Liver (tissue), 8 donors: ENCODE measurements at regions not wholly inside any gene's neighbourhood (a gene's known extent, or its start where the extent isn't known, plus 50 kb on each side); places are given as distances from the start of the nearest gene placed in this dataset.

ENCODE experiments used
- DNase-seq: peaks from one replicate; pipeline ENCODE4 v3.0.0-alpha.2; 2017; ENCODE audit warnings: low spot score
- H3K27ac ChIP-seq, 2 donors: one replicate each; pipeline ENCODE4 v1.7.0; 2013; ENCODE audit warnings: inconsistent platforms in 2 of 2, low read length in 2 of 2, control low read depth in 1 of 2, low read depth in 1 of 2, mild to moderate bottlenecking in 1 of 2
- H3K27me3 ChIP-seq, 4 donors: one replicate each; pipeline versions ENCODE4 v1.6.1 to v1.7.0; 2013; ENCODE audit warnings: low read length in 3 of 4, inconsistent platforms in 1 of 4, mild to moderate bottlenecking in 1 of 4, moderate library complexity in 1 of 4; ENCODE audit not compliant: control insufficient read depth in 4 of 4, insufficient read depth in 4 of 4
- H3K36me3 ChIP-seq, 4 donors: one replicate each; pipeline versions ENCODE4 v1.6.1 to v1.7.0; 2013; ENCODE audit warnings: low read length in 3 of 4, mild to moderate bottlenecking in 3 of 4, low read depth in 1 of 4, moderate library complexity in 1 of 4; ENCODE audit not compliant: control insufficient read depth in 4 of 4, insufficient read depth in 3 of 4
- H3K4me1 ChIP-seq, 4 donors: one replicate each; pipeline versions ENCODE4 v1.6.1 to v1.7.0; 2013; ENCODE audit warnings: low read length in 3 of 4, mild to moderate bottlenecking in 3 of 4, moderate library complexity in 1 of 4; ENCODE audit not compliant: control insufficient read depth in 4 of 4, insufficient read depth in 4 of 4
- H3K4me3 ChIP-seq, 3 donors: one replicate each; pipeline versions ENCODE4 v1.6.1 to v1.7.0; 2013; ENCODE audit warnings: low read length in 3 of 3, control low read depth in 1 of 3, low read depth in 1 of 3, mild to moderate bottlenecking in 1 of 3
- H3K9ac ChIP-seq, 2 donors: one replicate each; pipeline ENCODE4 v1.7.0; 2013; ENCODE audit warnings: low read length in 2 of 2, mild to moderate bottlenecking in 2 of 2, moderate library complexity in 2 of 2, control low read depth in 1 of 2, low read depth in 1 of 2
- H3K9me3 ChIP-seq, 4 donors: one replicate each; pipeline versions ENCODE4 v1.6.1 to v1.7.0; 2013; ENCODE audit warnings: low read length in 3 of 4; ENCODE audit not compliant: control insufficient read depth in 4 of 4
- EGR1 ChIP-seq, 2 donors: IDR thresholded peaks; 2 replicates each; pipeline ENCODE4 v1.6.1; 2016 to 2018; ENCODE audit warnings: antibody characterized with exemption in 2 of 2, low read depth in 2 of 2
- FOXA1 ChIP-seq: IDR thresholded peaks from 2 replicates; pipeline ENCODE4 v1.6.1; 2016; ENCODE audit warnings: antibody characterized with exemption
- FOXA2 ChIP-seq: IDR thresholded peaks from 2 replicates; pipeline ENCODE4 v1.6.1; 2016; ENCODE audit warnings: antibody characterized with exemption
- GABPA ChIP-seq, 2 donors: IDR thresholded peaks in 1 of 2; conservative IDR thresholded peaks in 1 of 2; 2 replicates each; pipeline ENCODE4 v1.6.1; 2016; ENCODE audit warnings: antibody characterized with exemption in 2 of 2, mild to moderate bottlenecking in 1 of 2, moderate library complexity in 1 of 2
- HNF4A ChIP-seq, 2 donors: conservative IDR thresholded peaks; 2 replicates each; pipeline ENCODE4 v1.6.1; 2016; ENCODE audit warnings: antibody characterized with exemption in 2 of 2, mild to moderate bottlenecking in 2 of 2
- HNF4G ChIP-seq: IDR thresholded peaks from 2 replicates; pipeline ENCODE4 v1.6.1; 2016; ENCODE audit warnings: antibody characterized with exemption
- JUND ChIP-seq, 2 donors: IDR thresholded peaks; 2 replicates each; pipeline ENCODE4 v1.6.1; 2016; ENCODE audit warnings: antibody characterized with exemption in 2 of 2
- NR2F2 ChIP-seq: IDR thresholded peaks from 2 replicates; pipeline ENCODE4 v1.6.1; 2016; ENCODE audit warnings: antibody characterized with exemption
- RAD21 ChIP-seq, 2 donors: IDR thresholded peaks; 2 replicates each; pipeline ENCODE4 v1.6.1; 2016; ENCODE audit warnings: antibody characterized with exemption in 2 of 2, mild to moderate bottlenecking in 2 of 2
- REST ChIP-seq: IDR thresholded peaks from 2 replicates; pipeline ENCODE4 v1.6.1; 2016; ENCODE audit warnings: antibody characterized with exemption, mild to moderate bottlenecking
- RXRA ChIP-seq, 2 donors: IDR thresholded peaks; 2 replicates each; pipeline ENCODE4 v1.6.1; 2017 to 2018; ENCODE audit warnings: antibody characterized with exemption in 2 of 2, mild to moderate bottlenecking in 1 of 2
- SP1 ChIP-seq: IDR thresholded peaks from 2 replicates; pipeline ENCODE4 v1.6.1; 2018; ENCODE audit warnings: antibody characterized with exemption, mild to moderate bottlenecking
- TAF1 ChIP-seq: conservative IDR thresholded peaks from 2 replicates; pipeline ENCODE4 v1.6.1; 2016; ENCODE audit warnings: antibody characterized with exemption, mild to moderate bottlenecking
- YY1 ChIP-seq: IDR thresholded peaks from 2 replicates; pipeline ENCODE4 v1.6.1; 2016; ENCODE audit warnings: antibody characterized with exemption, mild to moderate bottlenecking
- WGBS: extraction: QIAGEN DNeasy Blood & Tissue Kit; methylation state at CpG from one replicate; pipeline ENCODE4 v1.1.7; 2013; 5-methylcytosine and 5-hydroxymethylcytosine counted together
- TF ChIP-seq, protein P1 (sequence below): IDR thresholded peaks from 2 replicates; pipeline ENCODE4 v1.6.1; 2016; ENCODE audit warnings: antibody characterized with exemption
- TF ChIP-seq, protein P2 (sequence below): IDR thresholded peaks from 2 replicates; pipeline ENCODE4 v1.6.1; 2016; ENCODE audit warnings: antibody characterized with exemption
- TF ChIP-seq, protein P3 (sequence below): IDR thresholded peaks from 2 replicates; pipeline ENCODE4 v1.6.1; 2016; ENCODE audit warnings: antibody characterized with exemption
- TF ChIP-seq, protein P4 (sequence below): fragments of 150-350 bp; IDR thresholded peaks from 2 replicates; pipeline ENCODE4 v1.5.1; 2017; ENCODE audit warnings: improper control_type of control experiment, low read depth, low read length; ENCODE audit not compliant: missing input control
- donor health status: healthy.
- donor health status: healthy.
- donor health status: healthy.
- donor health status: healthy.
- donor health status: healthy.

DNA sequence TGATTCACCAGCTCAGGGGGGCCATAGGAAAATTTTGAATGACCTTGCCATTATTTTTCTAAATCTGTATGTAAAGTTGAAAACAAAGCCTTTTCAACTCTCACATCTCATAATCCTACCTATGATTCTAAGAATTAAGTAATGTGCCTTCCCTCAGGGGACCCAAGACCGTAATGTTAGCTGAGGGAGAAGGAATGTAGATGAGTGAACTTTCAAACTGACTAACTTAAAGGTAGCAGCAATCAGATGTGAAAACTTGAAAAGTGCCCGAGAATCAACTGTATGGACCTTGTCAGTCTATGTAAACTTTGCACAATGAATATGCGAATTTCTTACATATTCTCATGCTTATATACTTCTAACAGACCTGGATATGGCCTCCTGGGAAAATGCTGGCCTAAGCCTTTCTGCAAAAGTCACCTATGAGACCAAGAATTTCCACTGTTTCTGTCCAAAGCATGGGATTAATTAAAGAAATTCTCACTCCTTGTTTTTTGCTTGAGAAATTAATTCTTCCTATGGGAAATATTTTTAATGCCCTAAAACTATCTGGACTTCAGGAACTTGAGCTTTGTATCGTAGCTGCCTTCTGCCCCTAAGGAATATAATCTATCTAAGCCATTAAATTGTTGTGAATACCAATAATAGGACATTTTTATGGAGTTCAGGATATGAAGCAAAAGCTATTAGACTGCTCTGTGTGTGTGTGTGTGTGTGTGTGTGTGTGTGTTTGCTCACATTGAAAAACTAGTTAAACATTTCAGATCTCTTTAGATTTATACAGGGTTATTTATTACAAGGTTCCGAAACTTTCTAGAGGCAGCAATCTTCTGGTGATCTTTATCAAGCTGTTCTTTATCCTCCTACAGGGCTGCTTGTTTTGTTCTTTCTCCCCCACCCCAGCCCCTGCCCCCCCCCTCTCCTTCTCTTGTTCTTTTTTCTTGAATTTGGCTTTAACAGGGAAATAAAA, 169.1 kb upstream of the CLINT1 start:
- H3K4me3 ChIP-seq: no peak overlapping the region
- H3K9ac ChIP-seq: no peak overlapping the region
- peaks cover 0 to under 1% (median 0%) of the 10 kb centered on the region in 4 donors for H3K9me3 ChIP-seq
- H3K4me1 ChIP-seq: peaks cover 2 to 31% (median 28%) of the 10 kb centered on the region in 4 donors
- no peak for DNase-seq
- no peaks in the 10 kb centered on the region for H3K27me3 ChIP-seq
- no peak overlapping the region for H3K27ac ChIP-seq
- WGBS: 56% methylated on average over 5 of the region's 5 CpGs
- TF ChIP-seq HNF4A (conservative IDR thresholded peaks at IDR 0.05) (peak; percentile 27 to 44), YY1 (peak; percentile 27), RAD21 (IDR thresholded peaks at IDR 0.05) (peak in 1 of 2 donors; percentile 10), RXRA (IDR thresholded peaks at IDR 0.05) (peak in 1 of 2 donors; percentile 13)
- TF ChIP-seq, protein P1, sequence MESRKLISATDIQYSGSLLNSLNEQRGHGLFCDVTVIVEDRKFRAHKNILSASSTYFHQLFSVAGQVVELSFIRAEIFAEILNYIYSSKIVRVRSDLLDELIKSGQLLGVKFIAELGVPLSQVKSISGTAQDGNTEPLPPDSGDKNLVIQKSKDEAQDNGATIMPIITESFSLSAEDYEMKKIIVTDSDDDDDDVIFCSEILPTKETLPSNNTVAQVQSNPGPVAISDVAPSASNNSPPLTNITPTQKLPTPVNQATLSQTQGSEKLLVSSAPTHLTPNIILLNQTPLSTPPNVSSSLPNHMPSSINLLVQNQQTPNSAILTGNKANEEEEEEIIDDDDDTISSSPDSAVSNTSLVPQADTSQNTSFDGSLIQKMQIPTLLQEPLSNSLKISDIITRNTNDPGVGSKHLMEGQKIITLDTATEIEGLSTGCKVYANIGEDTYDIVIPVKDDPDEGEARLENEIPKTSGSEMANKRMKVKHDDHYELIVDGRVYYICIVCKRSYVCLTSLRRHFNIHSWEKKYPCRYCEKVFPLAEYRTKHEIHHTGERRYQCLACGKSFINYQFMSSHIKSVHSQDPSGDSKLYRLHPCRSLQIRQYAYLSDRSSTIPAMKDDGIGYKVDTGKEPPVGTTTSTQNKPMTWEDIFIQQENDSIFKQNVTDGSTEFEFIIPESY: no peak
- H3K36me3 ChIP-seq: no peaks in the 10 kb centered on the region

DNA sequence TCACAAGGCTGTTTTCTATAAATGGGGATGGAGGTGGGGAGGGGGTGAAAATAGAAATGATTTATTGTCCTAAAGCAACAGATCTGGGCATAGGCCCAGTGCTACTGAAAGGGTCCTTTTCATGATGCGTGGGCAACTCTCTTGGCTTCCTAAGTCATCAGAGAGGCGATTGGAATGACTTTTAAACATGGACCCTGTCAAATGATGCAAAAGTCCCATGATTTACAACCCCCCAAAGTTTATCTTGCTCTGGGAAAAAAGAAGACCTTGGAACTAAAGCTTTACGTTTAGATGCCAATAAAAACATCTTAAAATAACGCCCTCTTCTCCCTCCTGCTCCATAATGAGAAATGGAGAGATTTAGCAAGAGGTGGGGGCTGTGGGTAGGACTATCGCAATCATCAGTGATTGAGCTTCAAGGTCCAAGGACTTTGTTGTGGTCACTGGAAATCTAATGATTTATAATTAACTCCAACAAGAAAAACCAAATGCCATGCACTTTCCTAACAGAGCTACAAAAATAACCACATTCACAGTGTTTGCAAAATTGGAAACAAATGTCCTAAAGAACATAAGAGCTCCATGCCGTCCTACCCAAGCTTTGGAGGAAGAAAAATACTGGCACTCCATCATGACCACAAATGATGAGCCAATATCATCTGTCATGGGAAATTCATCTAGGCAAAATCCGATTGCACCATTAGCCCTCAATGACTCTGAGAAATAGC, 167.5 kb upstream of the CLINT1 start:
- Histone ChIP-seq H3K9me3 (no peaks in the 10 kb centered on the region), H3K36me3 (no peaks in the 10 kb centered on the region), H3K27ac (peak overlapping the region; percentile 30 to 46), H3K4me3 (no peak overlapping the region), H3K9ac (no peak overlapping the region), H3K4me1 (peaks cover 2 to 31% (median 28%) of the 10 kb centered on the region in 4 donors), H3K27me3 (no peaks in the 10 kb centered on the region)
- no peak for DNase-seq
- WGBS: 41% methylated on average over 7 of the region's 7 CpGs
- TF ChIP-seq REST: peak; percentile 67
- peak; percentile 5 to 34 for TF ChIP-seq RAD21 (IDR thresholded peaks at IDR 0.05)
- TF ChIP-seq, protein P2, sequence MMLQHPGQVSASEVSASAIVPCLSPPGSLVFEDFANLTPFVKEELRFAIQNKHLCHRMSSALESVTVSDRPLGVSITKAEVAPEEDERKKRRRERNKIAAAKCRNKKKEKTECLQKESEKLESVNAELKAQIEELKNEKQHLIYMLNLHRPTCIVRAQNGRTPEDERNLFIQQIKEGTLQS: peak; percentile 57
- TF ChIP-seq GABPA (IDR thresholded peaks at IDR 0.05 in 1 of 2, conservative IDR thresholded peaks at IDR 0.05 in 1 of 2): no peak
- TF ChIP-seq, protein P1: peak; percentile 55
- peak; percentile 63 to 73 for TF ChIP-seq RXRA (IDR thresholded peaks at IDR 0.05)
- TF ChIP-seq, protein P3, sequence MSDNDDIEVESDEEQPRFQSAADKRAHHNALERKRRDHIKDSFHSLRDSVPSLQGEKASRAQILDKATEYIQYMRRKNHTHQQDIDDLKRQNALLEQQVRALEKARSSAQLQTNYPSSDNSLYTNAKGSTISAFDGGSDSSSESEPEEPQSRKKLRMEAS: peak; percentile 74
- no peak for TF ChIP-seq FOXA1
- peak; percentile 14 for TF ChIP-seq NR2F2
- TF ChIP-seq HNF4A (conservative IDR thresholded peaks at IDR 0.05): peak; percentile 93 to 95
- no peak for TF ChIP-seq FOXA2
- TF ChIP-seq EGR1 (IDR thresholded peaks at IDR 0.05; ENCODE audit: low read depth in 2 of 2): peak in 1 of 2 donors; percentile 17
- TF ChIP-seq, protein P4, sequence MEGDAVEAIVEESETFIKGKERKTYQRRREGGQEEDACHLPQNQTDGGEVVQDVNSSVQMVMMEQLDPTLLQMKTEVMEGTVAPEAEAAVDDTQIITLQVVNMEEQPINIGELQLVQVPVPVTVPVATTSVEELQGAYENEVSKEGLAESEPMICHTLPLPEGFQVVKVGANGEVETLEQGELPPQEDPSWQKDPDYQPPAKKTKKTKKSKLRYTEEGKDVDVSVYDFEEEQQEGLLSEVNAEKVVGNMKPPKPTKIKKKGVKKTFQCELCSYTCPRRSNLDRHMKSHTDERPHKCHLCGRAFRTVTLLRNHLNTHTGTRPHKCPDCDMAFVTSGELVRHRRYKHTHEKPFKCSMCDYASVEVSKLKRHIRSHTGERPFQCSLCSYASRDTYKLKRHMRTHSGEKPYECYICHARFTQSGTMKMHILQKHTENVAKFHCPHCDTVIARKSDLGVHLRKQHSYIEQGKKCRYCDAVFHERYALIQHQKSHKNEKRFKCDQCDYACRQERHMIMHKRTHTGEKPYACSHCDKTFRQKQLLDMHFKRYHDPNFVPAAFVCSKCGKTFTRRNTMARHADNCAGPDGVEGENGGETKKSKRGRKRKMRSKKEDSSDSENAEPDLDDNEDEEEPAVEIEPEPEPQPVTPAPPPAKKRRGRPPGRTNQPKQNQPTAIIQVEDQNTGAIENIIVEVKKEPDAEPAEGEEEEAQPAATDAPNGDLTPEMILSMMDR: no peak
- no peak for TF ChIP-seq TAF1
- peak; percentile 62 for TF ChIP-seq HNF4G
- TF ChIP-seq JUND (IDR thresholded peaks at IDR 0.05): peak; percentile 26 to 52
- TF ChIP-seq YY1: peak; percentile 86
- TF ChIP-seq SP1: peak; percentile 88
